GM19467 (cell line): ENCODE measurements at regions not wholly inside any gene's neighbourhood (a gene's known extent, or its start where the extent isn't known, plus 50 kb on each side); places are given as distances from the start of the nearest gene placed in this dataset.
"Not testable (repeated sequence)": the region's sequence is repeated elsewhere in the genome, so short reads cannot be mapped to it uniquely, and the experiment has no call there.

ENCODE experiments used
- ATAC-seq: cut with Tn5 transposase; IDR thresholded peaks from one replicate; pipeline ENCODE4 v1.9.1; 2021; ENCODE audit warnings: mild to moderate bottlenecking, moderate library complexity; ENCODE audit not compliant: unreplicated experiment

GRCh38 chr2:13158466-13158865 is 441.7 kb downstream of the TRIB2 start:
- no peak for ATAC-seq

GRCh38 chr2:13180729-13181128 is 464.0 kb downstream of the TRIB2 start:
- no peak for ATAC-seq

GRCh38 chr2:13193075-13193474 is 476.3 kb downstream of the TRIB2 start:
- peak; percentile 60 for ATAC-seq

- ATAC-seq = peak; percentile 76
Measured at GRCh38 chr2:13193900-13194299, 477.2 kb downstream of the TRIB2 start.

- no peak for ATAC-seq
Measured at GRCh38 chr2:13195270-13195669, 478.5 kb downstream of the TRIB2 start.

- no peak for ATAC-seq
Measured at GRCh38 chr2:13197248-13197647, 480.5 kb downstream of the TRIB2 start.

- ATAC-seq = no peak
Measured at GRCh38 chr2:13201924-13202323, 485.2 kb downstream of the TRIB2 start.

- ATAC-seq = no peak
Measured at GRCh38 chr2:13212115-13212514, 495.4 kb downstream of the TRIB2 start.

GRCh38 chr2:13218205-13218604 is 501.5 kb downstream of the TRIB2 start:
- no peak for ATAC-seq

GRCh38 chr2:13227578-13227977 is 510.8 kb downstream of the TRIB2 start:
- no peak for ATAC-seq

- ATAC-seq = no peak
Measured at GRCh38 chr2:13230221-13230620, 513.5 kb downstream of the TRIB2 start.

GRCh38 chr2:13240061-13240460 is 523.3 kb downstream of the TRIB2 start:
- no peak for ATAC-seq

- no peak for ATAC-seq
Measured at GRCh38 chr2:13240789-13241487, 524.2 kb downstream of the TRIB2 start.

GRCh38 chr2:13252615-13253014 is 535.9 kb downstream of the TRIB2 start:
- ATAC-seq = no peak

- ATAC-seq = no peak
Measured at GRCh38 chr2:13255485-13255884, 538.7 kb downstream of the TRIB2 start.

- no peak for ATAC-seq
Measured at GRCh38 chr2:13260402-13260801, 543.7 kb downstream of the TRIB2 start.

GRCh38 chr2:13266166-13266565 is 549.4 kb downstream of the TRIB2 start:
- no peak for ATAC-seq

GRCh38 chr2:13284688-13285087 is 568.0 kb downstream of the TRIB2 start:
- ATAC-seq = no peak

GRCh38 chr2:13289310-13289709 is 572.6 kb downstream of the TRIB2 start:
- ATAC-seq = no peak

- ATAC-seq = not testable (repeated sequence)
Measured at GRCh38 chr2:13308478-13308805, 591.7 kb downstream of the TRIB2 start.

- no peak for ATAC-seq
Measured at GRCh38 chr2:13308989-13309388, 592.3 kb downstream of the TRIB2 start.

- no peak for ATAC-seq
Measured at GRCh38 chr2:13332060-13332459, 615.3 kb downstream of the TRIB2 start.

- ATAC-seq = not testable (repeated sequence)
Measured at GRCh38 chr2:13334071-13334470, 617.3 kb downstream of the TRIB2 start.
